ENCODE measurements at regions not wholly inside any gene's neighbourhood (a gene's known extent, or its start where the extent isn't known, plus 50 kb on each side); places are given as distances from the start of the nearest gene placed in this dataset.

GRCh38 chr11:19391026-19391425, 150.3 kb upstream of the E2F8 start:
- H3K9me3 ChIP-seq (ENCODE audit: control insufficient read depth, insufficient read depth, low read depth, low read length) = no peaks in the 10 kb centered on the region
- H3K27me3 ChIP-seq (ENCODE audit: control insufficient read depth, insufficient read depth, low read length) = peaks cover 19% of the 10 kb centered on the region
- H3K27ac ChIP-seq (ENCODE audit: low read length) = no peak overlapping the region
- ChIA-PET CTCF (no interaction called here), POLR2A (no interaction called here)
- BruUV-seq (replicated peaks) = no TSS peak
- DNase-seq (ENCODE audit: low read depth, low spot score) (no peak), ATAC-seq (no peak)
- no peak overlapping the region for H3K4me3 ChIP-seq (ENCODE audit: low read depth in 2 of 2, low read length in 2 of 2)
- no peaks in the 10 kb centered on the region for H3K36me3 ChIP-seq (ENCODE audit: control insufficient read depth, insufficient read depth, low read length)
- in situ Hi-C loops (cut with HindIII; ENCODE audit: low pct_unique_long_range_greater_than_20kb, low sequenced_read_pairs) = no loop called here
- intact Hi-C loops (cut with micrococcal nuclease; ENCODE audit: unreplicated experiment) = no loop called here
- TF ChIP-seq SIN3A (IDR thresholded peaks at IDR 0.05; ENCODE audit: borderline replicate concordance, insufficient read depth, low read depth, low read length) (no peak), TCF7L2 (IDR thresholded peaks at IDR 0.05; ENCODE audit: low read depth, low read length) (no peak), REST (IDR thresholded peaks at IDR 0.05; ENCODE audit: insufficient read depth in 1 of 2, low read depth in 2 of 2, low read length in 1 of 2) (no peak), POLR2AphosphoS5 (IDR thresholded peaks at IDR 0.05; ENCODE audit: low read depth, low read length) (no peak)
- TF ChIP-seq, protein P1, sequence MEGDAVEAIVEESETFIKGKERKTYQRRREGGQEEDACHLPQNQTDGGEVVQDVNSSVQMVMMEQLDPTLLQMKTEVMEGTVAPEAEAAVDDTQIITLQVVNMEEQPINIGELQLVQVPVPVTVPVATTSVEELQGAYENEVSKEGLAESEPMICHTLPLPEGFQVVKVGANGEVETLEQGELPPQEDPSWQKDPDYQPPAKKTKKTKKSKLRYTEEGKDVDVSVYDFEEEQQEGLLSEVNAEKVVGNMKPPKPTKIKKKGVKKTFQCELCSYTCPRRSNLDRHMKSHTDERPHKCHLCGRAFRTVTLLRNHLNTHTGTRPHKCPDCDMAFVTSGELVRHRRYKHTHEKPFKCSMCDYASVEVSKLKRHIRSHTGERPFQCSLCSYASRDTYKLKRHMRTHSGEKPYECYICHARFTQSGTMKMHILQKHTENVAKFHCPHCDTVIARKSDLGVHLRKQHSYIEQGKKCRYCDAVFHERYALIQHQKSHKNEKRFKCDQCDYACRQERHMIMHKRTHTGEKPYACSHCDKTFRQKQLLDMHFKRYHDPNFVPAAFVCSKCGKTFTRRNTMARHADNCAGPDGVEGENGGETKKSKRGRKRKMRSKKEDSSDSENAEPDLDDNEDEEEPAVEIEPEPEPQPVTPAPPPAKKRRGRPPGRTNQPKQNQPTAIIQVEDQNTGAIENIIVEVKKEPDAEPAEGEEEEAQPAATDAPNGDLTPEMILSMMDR (IDR thresholded peaks at IDR 0.05) = no peak
- H3K4me1 ChIP-seq (ENCODE audit: control insufficient read depth, insufficient read depth, low read length) = no peaks in the 10 kb centered on the region

- no peaks in the 10 kb centered on the region for H3K36me3 ChIP-seq (ENCODE audit: control insufficient read depth, insufficient read depth, low read length)
- H3K9me3 ChIP-seq (ENCODE audit: control insufficient read depth, insufficient read depth, low read depth, low read length) = no peaks in the 10 kb centered on the region
- TF ChIP-seq TCF7L2 (IDR thresholded peaks at IDR 0.05; ENCODE audit: low read depth, low read length) (no peak), REST (IDR thresholded peaks at IDR 0.05; ENCODE audit: insufficient read depth in 1 of 2, low read depth in 2 of 2, low read length in 1 of 2) (no peak), SIN3A (IDR thresholded peaks at IDR 0.05; ENCODE audit: borderline replicate concordance, insufficient read depth, low read depth, low read length) (no peak), POLR2AphosphoS5 (IDR thresholded peaks at IDR 0.05; ENCODE audit: low read depth, low read length) (no peak)
- TF ChIP-seq, protein P1 (IDR thresholded peaks at IDR 0.05) = no peak
- intact Hi-C loops (cut with micrococcal nuclease; ENCODE audit: unreplicated experiment) (no loop called here), in situ Hi-C loops (cut with HindIII; ENCODE audit: low pct_unique_long_range_greater_than_20kb, low sequenced_read_pairs) (no loop called here)
- ChIA-PET POLR2A (no interaction called here), CTCF (interaction anchor here (0.5 kb wide), 1 partner anchor 319 kb away, joined by 9 read pairs; no protein-coding TSS in a partner anchor)
- BruUV-seq (replicated peaks) = no TSS peak
- no peaks in the 10 kb centered on the region for H3K4me1 ChIP-seq (ENCODE audit: control insufficient read depth, insufficient read depth, low read length)
- no peak overlapping the region for H3K4me3 ChIP-seq (ENCODE audit: low read depth in 2 of 2, low read length in 2 of 2)
- no peak for DNase-seq (ENCODE audit: low read depth, low spot score)
- ATAC-seq = no peak
- no peak overlapping the region for H3K27ac ChIP-seq (ENCODE audit: low read length)
- peaks cover 24% of the 10 kb centered on the region for H3K27me3 ChIP-seq (ENCODE audit: control insufficient read depth, insufficient read depth, low read length)
Observed at GRCh38 chr11:19389787-19390303, 149.1 kb upstream of the E2F8 start.
